Epidermal melanocyte (primary cell): ENCODE measurements at regions not wholly inside any gene's neighbourhood (a gene's known extent, or its start where the extent isn't known, plus 50 kb on each side); places are given as distances from the start of the nearest gene placed in this dataset.
A peak's percentile ranks its signal among the peaks of the same experiment; 100 is the strongest.

Source experiments
- DNase-seq: peaks from one replicate; pipeline ENCODE4 v3.0.0; 2011; ENCODE audit warnings: low spot score; ENCODE audit not compliant: insufficient read length

GRCh38 chr11:116449522-116449921 lies 323.3 kb downstream of the BUD13 start:
- no peak for DNase-seq

GRCh38 chr11:116446048-116446941 lies 326.5 kb downstream of the BUD13 start:
- no peak for DNase-seq

GRCh38 chr11:116445108-116446047 lies 327.4 kb downstream of the BUD13 start:
- no peak for DNase-seq

GRCh38 chr11:116442238-116442752 lies 330.5 kb downstream of the BUD13 start:
- no peak for DNase-seq

- peak; percentile 22 for DNase-seq
Observed at GRCh38 chr11:116439361-116439677, 333.5 kb downstream of the BUD13 start.

- no peak for DNase-seq
Observed at GRCh38 chr11:116438651-116439360, 334.0 kb downstream of the BUD13 start.

- DNase-seq = no peak
Observed at GRCh38 chr11:116434986-116435385, 337.8 kb downstream of the BUD13 start.

GRCh38 chr11:116432301-116432700 lies 340.5 kb downstream of the BUD13 start:
- no peak for DNase-seq

GRCh38 chr11:116431842-116432241 lies 340.9 kb downstream of the BUD13 start:
- no peak for DNase-seq

GRCh38 chr11:116428638-116428975 lies 344.2 kb downstream of the BUD13 start:
- DNase-seq = no peak

GRCh38 chr11:116427903-116428637 lies 344.7 kb downstream of the BUD13 start:
- no peak for DNase-seq

GRCh38 chr11:116427337-116427902 lies 345.4 kb downstream of the BUD13 start:
- DNase-seq = no peak

- DNase-seq = no peak
Observed at GRCh38 chr11:116426761-116427160, 346.0 kb downstream of the BUD13 start.

GRCh38 chr11:116424615-116425261 lies 348.0 kb downstream of the BUD13 start:
- no peak for DNase-seq

- no peak for DNase-seq
Observed at GRCh38 chr11:116422956-116423600, 349.7 kb downstream of the BUD13 start.

GRCh38 chr11:116422556-116422955 lies 350.2 kb downstream of the BUD13 start:
- DNase-seq = no peak

GRCh38 chr11:116421529-116422185 lies 351.1 kb downstream of the BUD13 start:
- DNase-seq = no peak

GRCh38 chr11:116420770-116421528 lies 351.8 kb downstream of the BUD13 start:
- DNase-seq = no peak
